GM12878 (cell line): ENCODE measurements at regions not wholly inside any gene's neighbourhood (a gene's known extent, or its start where the extent isn't known, plus 50 kb on each side); places are given as distances from the start of the nearest gene placed in this dataset.

Experiments
- ATAC-seq: fragments of 200-7000 bp; cut with Tn5 transposase; 3 replicates; pipeline ENCODE4 v1.9.1; 2020; ENCODE audit warnings: mild to moderate bottlenecking, moderate library complexity
- BruUV-seq: library from RNA; stranded (reverse); fragments of 400-500 nt; replicated peaks from 2 replicates; lab custom pipeline; 2021; lab: Mats Ljungman, UMichigan
- CTCF ChIA-PET: fragments of 300-600 bp; sonication (Branson Sonifier 250); formaldehyde crosslinking; extraction: SDS; loops from one replicate; lab custom pipeline; 2021; ENCODE audit warnings: inconsistent platforms; lab: Yijun Ruan, JAX
- POLR2A ChIA-PET: fragments of 350-600 bp; formaldehyde crosslinking; extraction: SDS; loops from one replicate; lab custom pipeline; 2021; ENCODE audit warnings: inconsistent platforms; lab: Charles Lee
- RAD21 ChIA-PET: fragments of 300-600 bp; sonication (Branson Sonifier 250); formaldehyde crosslinking; loops from one replicate; lab custom pipeline; 2023; ENCODE audit warnings: antibody characterized with exemption; ENCODE audit not compliant: unreplicated experiment; lab: Charles Lee
- SMC1A ChIA-PET: fragments of 300-600 bp; sonication (Branson Sonifier 250); formaldehyde crosslinking; loops from one replicate; lab custom pipeline; 2023; ENCODE audit not compliant: unreplicated experiment, uncharacterized antibody; lab: Charles Lee
- DNase-seq: peaks from one replicate; pipeline ENCODE4 v3.0.0-alpha.2; 2011; ENCODE audit warnings: low read depth, low spot score
- FAIRE-seq: peaks from 3 replicates; lab custom pipeline; 2011; peaks lifted over from hg19 to GRCh38; lab: Jason Lieb, UNC
- H2AFZ ChIP-seq: 2 replicates; pipeline ENCODE4 v1.6.0; 2011; ENCODE audit warnings: low read depth, low read length, control low read depth; ENCODE audit not compliant: control insufficient read depth
- H3K27ac ChIP-seq: 2 replicates; pipeline ENCODE4 v1.5.1; 2011; ENCODE audit warnings: control low read depth; ENCODE audit not compliant: control insufficient read depth, insufficient read depth
- H3K27me3 ChIP-seq, 2 experiments: replicated peaks in 1 of 2; 2 replicates each; pipeline versions ENCODE4 v1.6.0 to v1.6.1; 2011; ENCODE audit warnings: low read length in 1 of 2; ENCODE audit not compliant: control insufficient read depth in 2 of 2, insufficient read depth in 2 of 2
- H3K36me3 ChIP-seq, 2 experiments: 2 replicates each; pipeline ENCODE4 v1.5.1; 2011; ENCODE audit warnings: low read length in 1 of 2; ENCODE audit not compliant: control insufficient read depth in 2 of 2, insufficient read depth in 2 of 2
- H3K4me1 ChIP-seq: 2 replicates; pipeline ENCODE4 v1.6.1; 2011; ENCODE audit warnings: mild to moderate bottlenecking, low read length, moderate library complexity, mixed read lengths; ENCODE audit not compliant: control insufficient read depth, insufficient read depth
- H3K4me2 ChIP-seq: 2 replicates; pipeline ENCODE4 v1.6.0; 2011; ENCODE audit warnings: control low read depth; ENCODE audit not compliant: control insufficient read depth, insufficient read depth
- H3K4me3 ChIP-seq: fragments of 200-600 bp; sonication (generic); 2 replicates; pipeline ENCODE4 v1.5.1; 2016
- H3K79me2 ChIP-seq: 2 replicates; pipeline ENCODE4 v1.6.0; 2011; ENCODE audit warnings: low read length; ENCODE audit not compliant: control insufficient read depth, insufficient read depth
- H3K9ac ChIP-seq: 2 replicates; pipeline ENCODE4 v1.8.0; 2011; ENCODE audit warnings: low read length, control low read depth, mixed read lengths; ENCODE audit not compliant: control insufficient read depth, insufficient read depth
- H3K9me3 ChIP-seq: replicated peaks from 3 replicates; pipeline ENCODE4 v1.5.1; 2011; ENCODE audit warnings: mild to moderate bottlenecking, low read length; ENCODE audit not compliant: control insufficient read depth, insufficient read depth
- H4K20me1 ChIP-seq: 2 replicates; pipeline ENCODE4 v1.6.0; 2011; ENCODE audit not compliant: control insufficient read depth, insufficient read depth
- ATF3 ChIP-seq: IDR thresholded peaks from 2 replicates; pipeline ENCODE4 v1.6.1; 2011; ENCODE audit warnings: low read depth, mild to moderate bottlenecking, low read length, moderate library complexity, borderline replicate concordance; ENCODE audit errors: extremely low read depth
- CREB1 ChIP-seq: IDR thresholded peaks from 2 replicates; pipeline ENCODE4 v1.6.1; 2012; ENCODE audit warnings: low read depth, mild to moderate bottlenecking, inconsistent platforms
- E4F1 ChIP-seq: fragments of 450-650 bp; IDR thresholded peaks from 2 replicates; pipeline ENCODE4 v1.6.1; 2018; ENCODE audit warnings: borderline replicate concordance, mild to moderate bottlenecking; ENCODE audit not compliant: partially characterized antibody
- KAT2A ChIP-seq: conservative IDR thresholded peaks from 2 replicates; pipeline ENCODE4 v1.6.1; 2011; ENCODE audit warnings: low read depth, low read length; ENCODE audit not compliant: control insufficient read depth
- NR2F1 ChIP-seq: fragments of 450-650 bp; conservative IDR thresholded peaks from 2 replicates; pipeline ENCODE4 v1.6.1; 2017; ENCODE audit warnings: mild to moderate bottlenecking
- RAD51 ChIP-seq: fragments of 450-650 bp; IDR thresholded peaks from 2 replicates; pipeline ENCODE4 v1.6.1; 2016; ENCODE audit warnings: moderate library complexity, mild to moderate bottlenecking, inconsistent platforms
- STAT1 ChIP-seq: fragments of 450-650 bp; conservative IDR thresholded peaks from 2 replicates; pipeline ENCODE4 v1.6.1; 2014; ENCODE audit warnings: antibody characterized with exemption, mild to moderate bottlenecking
- SUZ12 ChIP-seq: fragments of 200-600 bp; sonication (generic); IDR thresholded peaks from one replicate; pipeline ENCODE4 v1.6.1; 2018; ENCODE audit warnings: antibody characterized with exemption, mild to moderate bottlenecking; ENCODE audit not compliant: unreplicated experiment
- ZSCAN29 ChIP-seq: fragments of 450-650 bp; IDR thresholded peaks from 2 replicates; pipeline ENCODE4 v1.6.1; 2017; ENCODE audit warnings: mild to moderate bottlenecking, moderate library complexity
- WGBS: methylation state at CpG from one replicate; pipeline ENCODE4 v1.1.6; 2016; ENCODE audit warnings: low lambda C conversion rate; ENCODE audit not compliant: insufficient replicate concordance, insufficient coverage; ENCODE audit errors: missing lambda C conversion rate; 5-methylcytosine and 5-hydroxymethylcytosine counted together
- in situ Hi-C: fragments of 300-500 bp; cut with MboI; formaldehyde crosslinking; loops from 9 replicates; pipeline ENCODE4 v1.14.3; 2018; ENCODE audit warnings: mixed read lengths
- intact Hi-C: fragments of 100-400 bp; cut with micrococcal nuclease; formaldehyde crosslinking; loops from one replicate; pipeline ENCODE4 v1.14.2; 2022; ENCODE audit not compliant: unreplicated experiment

GRCh38 chr12:107365703-107366102 lies 272.4 kb upstream of the CRY1 start:
- Histone ChIP-seq H3K9me3 (no peaks in the 10 kb centered on the region), H3K27me3 (peaks cover 0 to 8% of the 10 kb centered on the region in 2 experiments; a peak in 1 of 4 replicates), H3K27ac (no peak overlapping the region), H4K20me1 (no peaks in the 10 kb centered on the region), H3K4me3 (no peak overlapping the region), H2AFZ (no peak overlapping the region), H3K36me3 (no peaks in the 10 kb centered on the region), H3K4me2 (no peak overlapping the region), H3K4me1 (0 out of 2 replicates have a peak, but pooled peaks cover 3% of the 10 kb centered on the region), H3K79me2 (no peaks in the 10 kb centered on the region)
- WGBS: 61% methylated on average over 3 of the region's 3 CpGs
- in situ Hi-C loops: no loop called here
- intact Hi-C loops: no loop called here
- ATAC-seq: no peak
- no peak for DNase-seq
- BruUV-seq: no TSS peak
- CTCF ChIA-PET: no interaction called here
- SMC1A ChIA-PET: interaction anchor here (1.3 kb wide), 1 partner anchor 9 kb away, joined by 4 read pairs; no protein-coding TSS in a partner anchor
- FAIRE-seq: no peak
- TF ChIP-seq RAD51: no peak
- no peak for TF ChIP-seq SUZ12
- no peak for TF ChIP-seq ZSCAN29
- no peak for TF ChIP-seq STAT1
- TF ChIP-seq NR2F1: no peak
- no peak for TF ChIP-seq CREB1
- TF ChIP-seq, all 136 proteins: peak for 0
- ChIA-PET RAD21 (no interaction called here), POLR2A (no interaction called here)
- H3K9ac ChIP-seq: no peak overlapping the region

GRCh38 chr12:107366322-107366721 lies 273.0 kb upstream of the CRY1 start:
- FAIRE-seq (no peak), DNase-seq (no peak), ATAC-seq (no peak)
- H4K20me1 ChIP-seq: no peaks in the 10 kb centered on the region
- in situ Hi-C loops (no loop called here), intact Hi-C loops (no loop called here)
- H2AFZ ChIP-seq: no peak overlapping the region
- no TSS peak for BruUV-seq
- ChIA-PET POLR2A (no interaction called here), SMC1A (interaction anchor here (1.3 kb wide), 1 partner anchor 10 kb away, joined by 4 read pairs; no protein-coding TSS in a partner anchor), CTCF (no interaction called here), RAD21 (no interaction called here)
- 33% methylated on average over 2 of the region's 2 CpGs for WGBS
- no peak for TF ChIP-seq E4F1
- TF ChIP-seq ATF3: no peak
- no peak for TF ChIP-seq KAT2A
- no peak overlapping the region for H3K4me2 ChIP-seq
- no peaks in the 10 kb centered on the region for H3K79me2 ChIP-seq
- no peak overlapping the region for H3K4me3 ChIP-seq
- H3K4me1 ChIP-seq: 0 out of 2 replicates have a peak, but pooled peaks cover 3% of the 10 kb centered on the region
- no peaks in the 10 kb centered on the region for H3K36me3 ChIP-seq
- H3K9me3 ChIP-seq: no peaks in the 10 kb centered on the region
- H3K27me3 ChIP-seq: peaks cover 0 to 8% of the 10 kb centered on the region in 2 experiments; a peak in 1 of 4 replicates
- H3K27ac ChIP-seq: no peak overlapping the region
- H3K9ac ChIP-seq: no peak overlapping the region
